NCI-H2029 treated with DMSO at 0.1 percent for 48 hours (cell line): ENCODE measurements at regions not wholly inside any gene's neighbourhood (a gene's known extent, or its start where the extent isn't known, plus 50 kb on each side); places are given as distances from the start of the nearest gene placed in this dataset.

Experiments
- DNase-seq: peaks from one replicate; lab custom pipeline; 2025; lab: John Stamatoyannopoulos, UW

DNA sequence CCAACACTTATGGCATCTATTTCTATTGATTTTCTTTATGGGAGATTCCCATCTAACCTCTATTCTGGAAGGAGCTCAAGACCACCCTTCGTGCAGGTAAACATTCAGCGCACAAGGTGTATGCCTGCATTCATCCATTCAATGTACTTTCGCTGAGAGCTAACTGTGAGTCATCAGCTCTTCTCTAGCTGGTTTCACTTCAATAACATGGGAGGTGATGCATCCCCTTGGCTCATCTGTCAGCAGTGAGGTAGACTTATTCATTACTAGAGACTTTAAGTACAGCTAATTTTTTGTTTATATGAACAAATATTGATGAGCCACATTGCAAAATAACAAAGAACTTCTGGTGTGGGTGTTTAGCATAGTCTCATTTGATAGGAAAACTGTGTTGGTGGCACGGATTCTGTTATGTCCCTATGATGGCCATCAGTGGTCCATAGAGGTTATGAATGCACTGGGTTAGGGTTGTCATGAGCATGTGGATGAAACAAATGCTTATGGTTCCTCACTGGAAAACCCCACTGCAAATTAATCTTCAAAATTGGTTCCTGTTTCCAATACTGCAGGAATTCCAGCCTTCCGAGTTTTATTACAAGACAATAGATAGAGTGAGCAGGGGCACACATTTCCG lies 1151.0 kb downstream of the BCL11B start:
- no peak for DNase-seq

DNA sequence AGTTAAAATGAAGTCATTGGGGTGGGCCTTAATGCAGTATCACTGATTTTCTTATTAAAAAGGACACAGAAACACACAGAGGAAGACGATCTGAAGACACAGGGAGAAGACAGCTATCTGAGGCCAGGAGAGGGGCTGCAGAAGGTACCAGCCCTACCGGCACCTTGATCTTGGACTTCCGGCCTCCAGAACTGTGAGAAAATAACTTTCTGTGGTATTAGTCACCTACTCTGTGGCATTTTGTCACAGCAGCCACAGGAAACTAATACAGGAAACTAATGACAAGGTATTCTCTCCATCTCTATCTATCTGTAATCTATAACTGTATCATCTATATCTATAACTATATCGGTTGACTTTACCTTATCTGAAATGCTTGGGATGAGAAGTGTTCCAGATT lies 1149.5 kb downstream of the BCL11B start:
- no peak for DNase-seq

DNA sequence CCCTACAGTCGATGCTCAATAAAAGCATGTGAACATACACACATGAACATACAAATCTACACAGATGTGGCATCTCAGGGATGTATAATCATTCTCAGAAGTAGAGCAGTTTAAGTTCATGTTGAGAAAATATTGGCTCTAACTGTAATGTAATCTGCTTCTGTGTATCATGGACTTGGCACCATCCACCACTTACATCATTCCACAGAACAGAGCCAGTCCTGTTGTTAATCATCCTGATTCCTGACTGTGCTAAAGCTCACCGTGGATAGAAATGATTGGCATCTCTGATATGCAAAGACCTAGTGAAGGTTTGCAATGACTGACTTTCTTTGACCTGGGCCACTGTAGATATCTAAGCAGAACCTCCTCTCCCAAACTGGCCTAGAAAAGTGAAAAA lies 1141.3 kb downstream of the BCL11B start:
- no peak for DNase-seq

DNA sequence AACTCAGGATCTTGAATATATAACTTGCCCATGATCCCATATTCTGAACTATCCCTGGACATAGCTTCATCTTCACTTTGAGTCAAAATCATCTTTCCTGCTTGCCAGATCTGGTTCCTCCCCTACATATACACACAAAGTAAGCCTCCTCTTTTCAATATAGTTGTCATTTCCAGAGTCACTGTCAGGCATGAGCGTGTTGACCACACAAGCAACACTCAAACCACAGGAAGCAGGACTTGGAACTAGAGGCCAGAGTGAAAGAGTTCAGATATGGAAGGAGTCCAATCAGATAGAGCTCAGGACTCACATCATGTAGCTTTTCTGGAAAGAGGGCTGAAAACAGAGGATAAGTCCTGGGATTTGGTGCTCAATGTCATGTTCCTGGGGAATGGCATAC lies 1140.6 kb downstream of the BCL11B start:
- no peak for DNase-seq

DNA sequence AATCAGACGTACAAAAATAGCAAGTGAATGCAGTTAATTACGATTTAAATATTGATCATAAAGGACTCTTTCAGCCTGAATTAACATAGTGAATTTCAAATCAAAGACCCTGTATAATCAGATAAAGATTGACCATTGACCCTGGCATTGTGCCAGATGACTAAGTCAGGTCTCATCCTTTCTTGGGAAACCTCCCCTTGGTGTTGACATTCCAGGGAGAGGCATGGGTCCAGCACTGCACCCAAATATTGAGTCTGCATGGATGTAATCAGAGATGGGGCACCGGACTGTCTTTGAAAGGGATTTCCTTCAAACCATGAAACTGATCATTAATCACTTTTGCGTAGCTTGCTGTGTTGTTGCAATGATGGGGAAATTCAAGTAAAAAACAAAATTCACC lies 1138.2 kb downstream of the BCL11B start:
- DNase-seq = no peak

DNA sequence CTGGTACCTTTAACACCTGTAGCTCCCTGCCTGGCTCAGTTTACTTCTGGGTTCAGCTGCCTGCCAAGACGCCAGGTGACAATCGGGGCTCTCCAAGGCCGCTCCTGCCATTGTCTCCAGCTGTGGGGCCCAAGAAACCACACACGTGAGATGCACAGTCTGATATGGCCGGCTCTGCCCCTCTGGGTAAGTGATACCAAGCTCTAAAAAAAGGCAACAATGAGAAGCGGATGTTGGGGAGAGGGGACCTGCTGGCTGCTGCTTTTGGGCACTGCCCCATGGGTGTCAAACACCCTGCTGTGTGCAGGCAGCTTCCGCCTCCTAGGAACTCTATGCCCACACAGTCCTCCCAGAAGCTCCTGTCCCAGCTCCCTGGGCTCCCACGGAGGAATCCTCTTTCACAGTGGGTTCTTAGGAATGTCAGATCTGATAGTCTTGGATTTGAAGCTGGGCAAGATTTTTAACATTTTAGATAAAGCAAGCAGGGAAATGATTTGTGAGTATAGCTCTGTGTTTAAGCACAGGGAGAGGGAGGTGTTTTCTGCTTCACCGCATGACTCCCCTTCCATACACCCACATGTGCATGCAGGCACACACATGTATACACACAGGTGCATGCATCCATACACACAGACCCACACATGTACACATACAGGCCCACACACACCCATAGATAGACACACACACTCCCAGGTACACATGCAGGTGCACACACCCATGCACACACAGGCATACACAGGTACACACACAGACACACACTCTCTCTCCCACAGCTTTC lies 1135.8 kb downstream of the BCL11B start:
- no peak for DNase-seq

DNA sequence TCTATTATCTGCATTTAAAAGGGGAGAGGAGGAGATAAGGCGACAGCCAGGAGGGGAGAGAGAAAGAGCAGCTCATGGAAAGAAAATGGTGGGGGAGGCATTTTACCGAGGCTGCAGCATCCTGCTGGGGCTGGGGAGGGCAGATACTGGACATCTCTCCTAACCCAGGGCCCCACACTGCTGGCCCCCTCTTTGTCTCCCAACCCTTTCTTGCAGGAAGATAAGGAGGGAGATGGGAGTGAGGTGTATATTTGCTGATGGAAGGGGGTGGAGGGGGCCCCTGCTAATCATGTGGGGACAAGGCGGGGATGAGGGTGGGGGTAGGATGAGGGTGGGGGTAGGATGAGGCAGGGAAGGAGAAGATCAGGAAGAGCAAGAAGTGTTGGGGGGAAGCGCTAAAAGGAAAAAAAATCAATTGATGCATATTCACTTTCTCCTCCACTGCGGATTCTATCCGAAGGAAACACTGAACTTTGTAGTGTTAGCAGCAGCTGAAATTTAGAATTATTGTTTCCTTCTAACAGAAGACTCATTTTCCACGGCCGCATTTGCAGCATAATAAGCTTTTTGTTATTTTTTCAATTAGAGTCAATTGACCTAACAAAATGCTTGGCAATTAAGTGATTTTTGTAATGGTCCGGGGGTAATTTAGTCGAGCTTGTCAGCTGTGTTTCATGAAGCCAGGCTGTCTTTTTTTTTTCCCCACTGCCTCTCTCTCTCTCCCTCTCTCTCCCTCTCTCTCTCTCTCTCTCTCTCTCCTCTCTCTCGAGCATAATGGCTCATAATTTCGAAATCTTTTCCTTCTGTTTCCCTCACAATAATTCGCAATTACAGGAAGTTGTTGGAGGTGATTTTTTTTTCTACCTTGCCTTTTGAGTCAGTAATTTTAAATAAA lies 1134.6 kb downstream of the BCL11B start:
- DNase-seq = no peak

DNA sequence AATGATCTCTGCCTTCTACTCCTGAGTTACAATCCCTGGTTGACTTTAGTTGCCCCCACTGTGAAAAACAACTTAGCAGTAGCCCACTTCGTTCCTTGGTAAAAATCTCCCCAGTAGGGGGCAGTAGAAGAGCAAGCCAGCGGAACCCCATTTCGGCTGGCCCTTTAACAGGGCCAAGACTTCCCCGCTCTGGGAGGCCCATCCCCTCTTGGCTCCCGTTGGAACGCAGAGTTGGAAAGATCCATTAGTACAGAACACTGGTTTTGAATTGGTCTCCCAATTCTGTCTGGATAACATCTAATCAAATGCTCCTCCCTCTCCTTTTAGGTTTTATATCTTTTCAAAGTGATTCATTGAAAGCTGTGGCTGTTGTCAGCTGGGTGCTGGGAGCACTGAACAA lies 1133.3 kb downstream of the BCL11B start:
- no peak for DNase-seq

DNA sequence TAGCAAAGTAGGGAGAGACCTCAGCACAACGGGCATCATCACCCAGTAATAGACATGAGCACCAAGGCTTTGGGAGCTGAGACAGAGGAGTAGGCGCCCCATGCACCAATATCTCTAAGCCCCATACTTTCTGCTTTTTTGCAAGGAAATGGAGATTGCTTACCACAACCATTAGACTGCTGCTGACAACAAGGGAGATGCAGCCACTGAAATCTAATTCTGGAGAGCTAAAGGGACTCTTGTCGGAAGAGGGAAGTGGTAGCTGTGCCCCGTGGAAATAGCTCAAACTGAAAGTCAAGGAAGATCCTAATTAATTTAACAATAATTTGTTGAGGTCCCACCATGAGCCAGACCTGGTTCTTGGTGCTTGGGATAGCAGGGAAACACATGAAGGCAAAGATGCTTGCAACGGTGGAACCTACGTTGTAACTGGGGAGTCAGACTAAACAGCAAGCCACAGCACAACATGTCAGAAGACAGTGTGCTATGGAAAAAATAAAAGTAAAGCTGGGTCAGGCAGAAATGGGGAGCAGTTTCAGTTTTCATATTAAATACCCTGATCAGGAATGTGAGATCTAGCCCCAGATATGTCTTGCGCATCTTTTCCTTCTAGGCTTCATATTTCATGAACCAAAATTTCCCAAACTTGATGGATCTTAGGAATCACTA lies 1131.0 kb downstream of the BCL11B start:
- no peak for DNase-seq

DNA sequence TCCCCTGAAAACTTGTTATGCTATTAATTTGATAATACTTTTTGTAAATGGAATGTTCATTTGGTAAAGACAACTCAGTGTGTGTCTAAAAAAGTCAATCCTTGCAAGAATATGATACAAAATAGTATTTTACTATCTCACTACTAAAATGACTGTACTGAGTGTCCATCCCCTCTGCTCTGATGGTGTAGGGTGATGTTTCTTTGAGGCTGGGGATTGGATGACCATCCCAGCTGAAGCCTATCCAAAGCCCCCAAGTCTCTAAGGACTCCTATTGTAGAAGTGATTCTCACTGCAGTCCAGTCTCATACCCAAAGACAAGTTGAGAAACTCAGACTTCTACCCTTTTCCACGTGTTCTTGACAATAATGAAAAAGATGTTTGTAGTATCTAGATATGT lies 1128.4 kb downstream of the BCL11B start:
- DNase-seq = no peak

DNA sequence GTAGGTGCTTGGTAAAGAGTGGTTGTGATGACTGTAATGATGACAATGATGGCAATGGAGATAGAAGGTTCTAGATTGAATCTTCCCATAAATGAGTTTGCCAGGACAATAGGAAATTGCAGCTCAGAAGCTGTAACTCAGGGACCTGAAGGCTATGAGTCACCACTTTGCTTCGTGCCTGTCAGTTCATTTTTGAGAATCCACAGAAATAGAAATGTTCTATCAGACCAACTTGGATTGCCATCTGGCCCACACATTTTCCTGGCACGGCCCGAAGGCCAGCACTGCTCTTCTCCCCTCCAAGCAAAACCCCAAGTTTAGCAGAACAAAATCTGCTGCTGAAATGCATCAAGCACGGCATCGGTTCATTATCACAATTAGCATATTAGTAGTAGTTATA lies 1127.0 kb downstream of the BCL11B start:
- no peak for DNase-seq

DNA sequence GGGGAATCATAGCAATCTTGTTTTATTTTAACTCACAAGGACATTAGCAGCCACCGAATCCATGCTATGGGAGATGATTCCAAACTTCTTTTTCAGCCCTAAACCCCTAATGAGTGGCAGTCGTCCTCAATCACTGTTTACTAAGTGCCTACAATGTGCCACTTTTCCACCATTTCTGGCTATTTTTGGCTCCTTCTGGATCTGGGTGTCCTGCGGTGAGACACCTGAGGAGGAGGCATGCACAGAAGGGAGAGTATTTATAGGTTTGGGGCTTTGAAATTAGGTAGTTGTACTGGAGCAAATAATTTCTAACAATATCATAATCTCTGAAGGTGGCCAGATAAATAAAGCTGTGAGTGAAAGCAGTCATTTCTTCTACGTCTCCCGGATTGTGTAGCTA lies 1125.6 kb downstream of the BCL11B start:
- no peak for DNase-seq

DNA sequence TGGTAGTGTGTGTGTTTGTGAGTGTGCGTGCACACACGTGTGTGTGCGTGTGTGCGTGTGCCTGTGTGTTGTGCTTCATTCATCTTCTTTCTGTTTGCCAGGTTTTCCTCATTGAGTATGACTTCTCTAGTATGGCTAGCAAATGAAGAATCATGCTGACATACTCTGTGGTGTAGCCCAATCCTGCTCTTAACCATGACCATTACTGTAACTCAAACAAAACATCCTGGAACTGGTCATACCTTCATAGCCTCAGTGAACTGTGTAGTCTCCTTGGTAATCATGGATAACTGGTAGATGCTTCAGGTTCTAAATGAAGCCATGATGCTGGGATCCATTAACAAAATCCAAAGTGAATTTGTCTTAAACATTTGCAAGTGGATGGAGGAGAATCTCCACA lies 1117.7 kb downstream of the BCL11B start:
- no peak for DNase-seq

DNA sequence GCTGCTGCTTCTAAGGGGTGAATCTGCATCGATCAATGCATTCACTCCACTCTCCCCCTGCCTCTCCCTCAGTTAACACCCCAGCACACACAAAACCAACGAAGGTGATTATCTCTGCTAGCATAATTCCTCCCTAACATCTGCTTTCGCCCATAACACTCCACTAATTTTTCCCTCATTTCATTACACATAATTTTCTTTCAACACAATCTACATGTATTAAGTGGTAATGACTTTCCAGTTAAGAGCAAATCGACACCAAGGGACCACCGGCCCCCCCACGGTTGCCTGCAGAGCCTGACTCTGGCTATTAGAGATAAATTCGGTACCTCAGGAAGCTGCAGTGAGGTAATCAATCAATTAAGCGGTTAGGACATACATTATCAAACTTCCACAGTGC lies 1115.6 kb downstream of the BCL11B start:
- DNase-seq = no peak

DNA sequence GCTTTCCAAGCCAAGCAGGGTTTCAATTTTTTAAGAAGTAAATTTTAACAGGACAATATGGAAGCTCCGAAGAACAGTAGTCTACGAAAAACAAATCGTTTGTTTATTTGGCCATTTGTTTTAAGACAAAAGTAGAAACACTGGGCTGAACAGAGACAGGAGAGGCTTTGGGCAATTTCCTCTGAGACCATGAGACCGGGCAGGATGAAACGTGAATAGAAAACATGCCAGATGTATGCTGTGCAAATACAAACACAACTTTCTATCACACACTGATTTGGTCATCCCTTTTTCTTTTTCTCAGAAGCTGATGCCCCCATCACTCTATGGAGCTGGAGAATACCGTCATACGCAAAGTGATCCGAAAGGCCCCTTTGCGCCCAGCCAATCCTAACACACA lies 1111.1 kb downstream of the BCL11B start:
- DNase-seq = no peak

DNA sequence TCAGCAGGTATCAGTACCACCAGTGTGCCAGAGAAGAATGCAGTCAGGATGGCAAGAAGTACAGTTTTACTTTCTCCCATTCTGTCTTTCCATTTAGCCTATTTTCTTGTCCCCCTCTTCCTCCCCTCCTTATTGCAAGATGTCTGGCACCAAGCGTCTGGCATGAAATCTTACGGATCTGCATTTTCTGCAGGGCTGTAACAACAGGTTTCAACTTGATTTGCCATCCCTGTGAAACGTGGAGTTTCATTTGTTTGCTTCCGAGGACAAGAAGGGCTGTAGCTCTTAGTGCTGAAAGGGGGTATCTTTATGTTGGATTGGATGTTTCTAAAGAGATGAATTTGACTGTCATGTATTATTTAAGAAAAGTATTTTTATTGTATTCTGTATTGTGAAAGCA lies 1110.6 kb downstream of the BCL11B start:
- DNase-seq = no peak

DNA sequence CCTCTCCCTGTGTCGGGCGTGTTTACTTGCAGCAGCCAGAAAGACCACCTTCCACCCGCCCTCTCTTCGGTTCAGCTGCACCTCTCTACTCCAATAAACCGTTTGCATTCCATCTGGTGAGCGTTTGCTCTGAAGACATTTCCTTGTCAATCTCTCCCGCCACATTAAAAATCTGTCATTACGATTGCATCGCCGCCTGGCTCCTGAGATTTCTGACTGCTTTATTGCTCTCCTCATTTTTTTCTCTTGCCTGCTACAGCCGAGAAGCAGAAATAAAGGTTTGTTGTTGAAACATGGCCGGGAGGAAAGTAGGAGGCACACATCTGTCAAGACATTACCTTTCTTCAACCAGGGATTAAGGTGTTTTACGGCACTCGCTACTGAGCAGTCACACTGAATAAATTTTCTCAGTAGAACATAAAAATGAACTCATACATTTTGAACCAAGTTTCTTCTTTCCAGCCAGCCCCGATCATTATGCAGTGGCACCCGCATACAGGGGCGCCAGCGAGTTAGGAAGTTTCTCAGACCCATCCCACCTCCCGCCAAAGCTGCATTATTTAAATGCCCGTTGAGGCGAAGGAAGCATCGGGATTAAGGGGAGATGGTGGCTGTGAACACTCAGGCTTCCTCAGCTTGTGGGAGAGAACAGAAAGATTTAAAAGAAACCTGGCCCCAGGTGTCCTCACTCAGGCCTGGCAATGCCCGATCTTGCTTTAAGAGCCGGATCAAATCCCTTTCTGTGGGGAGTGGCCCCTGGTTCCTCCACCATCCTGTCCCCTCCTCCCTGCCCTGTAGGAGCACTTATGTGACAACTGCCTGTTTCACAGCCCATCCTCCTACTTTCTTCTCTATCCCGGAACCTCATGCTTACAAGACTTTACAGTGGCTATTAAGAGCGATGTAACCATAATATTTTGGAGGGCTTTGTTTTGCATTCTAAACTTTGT lies 1108.9 kb downstream of the BCL11B start:
- DNase-seq = no peak

DNA sequence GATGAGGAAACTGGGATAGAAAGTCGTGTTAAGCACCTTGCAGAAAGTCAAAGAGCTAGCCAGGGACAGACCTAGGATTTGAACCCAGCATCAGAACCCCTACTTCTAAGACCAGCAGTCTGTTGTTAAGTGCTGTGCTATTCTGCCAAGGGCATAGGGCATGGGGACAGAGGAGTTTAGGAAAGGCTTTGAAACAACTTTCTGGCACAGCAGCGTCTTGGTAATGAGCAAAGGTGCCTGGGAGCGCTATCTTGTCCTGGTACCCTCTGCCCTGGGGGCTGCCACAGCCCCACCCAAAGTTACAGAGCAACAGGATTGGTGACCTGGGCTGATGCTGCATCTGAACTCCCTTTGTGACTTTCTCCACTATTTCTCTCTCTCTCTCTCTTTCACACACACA lies 1108.1 kb downstream of the BCL11B start:
- no peak for DNase-seq

DNA sequence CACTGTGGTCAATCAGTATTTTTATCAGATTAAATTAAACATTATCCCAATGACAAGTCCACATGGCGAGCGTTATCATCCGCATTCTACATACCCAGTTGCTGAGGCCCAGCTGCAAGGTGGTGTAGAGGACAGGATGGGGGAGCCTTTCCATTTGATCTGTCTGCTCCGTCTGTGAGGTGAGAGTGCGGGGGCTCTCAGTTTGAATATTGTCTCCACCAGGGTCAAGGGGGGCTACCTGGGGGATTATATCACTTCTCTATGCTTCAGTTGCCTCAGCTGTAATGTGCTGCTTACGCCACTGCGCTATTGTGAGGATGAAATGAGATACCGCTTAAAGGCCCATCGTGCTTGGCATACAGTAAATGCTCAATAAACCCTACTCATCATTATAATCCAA lies 1106.0 kb downstream of the BCL11B start:
- DNase-seq = no peak

DNA sequence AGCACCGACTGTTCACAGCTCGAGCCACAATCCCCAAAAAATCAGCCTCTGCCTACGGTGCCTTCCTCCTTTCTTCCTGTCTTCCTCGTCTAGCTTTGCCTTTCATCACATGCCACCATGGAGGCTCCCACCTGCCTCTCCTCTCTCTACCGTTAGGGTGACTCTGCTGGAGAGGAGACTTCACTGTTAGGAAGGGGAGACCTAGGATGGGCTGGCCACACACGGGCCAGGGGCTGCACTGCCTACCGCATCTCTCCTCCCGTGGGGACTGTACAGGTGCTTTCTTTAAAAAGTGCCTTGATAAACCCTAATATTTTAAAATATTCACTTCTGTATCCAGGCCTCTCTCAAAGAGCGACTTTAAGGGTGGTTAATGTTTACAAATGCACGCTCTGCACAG lies 1104.7 kb downstream of the BCL11B start:
- no peak for DNase-seq

DNA sequence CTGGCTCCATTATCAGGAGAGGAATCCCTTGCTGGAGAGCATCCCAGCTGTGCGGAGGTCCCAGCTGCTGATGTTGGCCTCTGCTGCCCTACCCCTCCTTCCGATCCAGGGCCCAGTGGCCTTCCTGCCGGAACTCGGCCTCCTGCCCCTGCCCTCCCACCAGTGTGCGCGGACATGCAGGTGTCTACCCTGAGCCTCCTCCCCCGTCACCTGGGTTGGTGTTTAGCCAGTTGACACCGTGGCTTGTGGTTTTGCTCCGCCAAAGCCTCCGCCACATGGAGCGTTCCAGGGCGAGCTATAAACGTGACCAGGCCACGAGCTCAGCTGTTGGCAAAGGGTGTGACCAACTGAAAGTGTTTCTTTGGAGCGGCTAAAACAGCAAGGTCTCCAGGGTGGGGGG lies 1104.3 kb downstream of the BCL11B start:
- DNase-seq = no peak
